SK-N-MC (cell line): ENCODE measurements at regions not wholly inside any gene's neighbourhood (a gene's known extent, or its start where the extent isn't known, plus 50 kb on each side); places are given as distances from the start of the nearest gene placed in this dataset.

ENCODE experiments used
- DNase-seq: peaks from one replicate; pipeline ENCODE4 v3.0.0-alpha.2; 2011; ENCODE audit warnings: low read depth, low spot score
- H3K27ac ChIP-seq: fragments of 200-600 bp; sonication (generic); 2 replicates; pipeline ENCODE4 v1.5.1; 2016; ENCODE audit warnings: mixed run types
- H3K36me3 ChIP-seq: fragments of 200-600 bp; sonication (generic); 2 replicates; pipeline ENCODE4 v1.6.1; 2017; ENCODE audit warnings: antibody characterized with exemption, low read length, mixed read lengths; ENCODE audit not compliant: insufficient read depth
- H3K4me3 ChIP-seq: fragments of 200-600 bp; sonication (generic); 2 replicates; pipeline ENCODE4 v1.5.1; 2016
- H3K9ac ChIP-seq: fragments of 200-600 bp; sonication (generic); 2 replicates; pipeline ENCODE4 v1.8.0; 2017; ENCODE audit warnings: mixed run types, mixed read lengths; ENCODE audit not compliant: insufficient read length
- H3K9me3 ChIP-seq: fragments of 200-600 bp; sonication (generic); 2 replicates; pipeline ENCODE4 v1.6.1; 2017; ENCODE audit warnings: low read depth, mild to moderate bottlenecking, antibody characterized with exemption, low read length, moderate library complexity, mixed read lengths
- EZH2 ChIP-seq: fragments of 200-600 bp; sonication (generic); IDR thresholded peaks from one replicate; pipeline ENCODE4 v1.6.1; 2017; ENCODE audit warnings: antibody characterized with exemption
- FOXP2 ChIP-seq: optimal IDR thresholded peaks from 2 replicates; pipeline ENCODE3; 2011; ENCODE audit warnings: mild to moderate bottlenecking, moderate library complexity; ENCODE audit not compliant: insufficient read depth; ENCODE audit errors: extremely low read length, control extremely low read depth
- POLR2AphosphoS5 ChIP-seq: IDR thresholded peaks from 2 replicates; pipeline ENCODE4 v1.6.1; 2012; ENCODE audit warnings: mild to moderate bottlenecking, low read depth, low read length, borderline replicate concordance

GRCh38 chr10:30770816-30771215, 141.3 kb upstream of the LYZL2 start:
- H3K27ac ChIP-seq, result no peak overlapping the region
- DNase-seq, result no peak
- H3K36me3 ChIP-seq, result no peaks in the 10 kb centered on the region
- no peak for TF ChIP-seq POLR2AphosphoS5
- TF ChIP-seq EZH2, result no peak
- no peak for TF ChIP-seq FOXP2
- H3K9me3 ChIP-seq, result no peaks in the 10 kb centered on the region
- no peak overlapping the region for H3K9ac ChIP-seq
- no peak overlapping the region for H3K4me3 ChIP-seq

- no peak overlapping the region for H3K27ac ChIP-seq
- no peaks in the 10 kb centered on the region for H3K9me3 ChIP-seq
- TF ChIP-seq POLR2AphosphoS5, result no peak
- no peak for TF ChIP-seq EZH2
- no peak for TF ChIP-seq FOXP2
- no peaks in the 10 kb centered on the region for H3K36me3 ChIP-seq
- DNase-seq, result no peak
- no peak overlapping the region for H3K9ac ChIP-seq
- H3K4me3 ChIP-seq, result no peak overlapping the region
Observed at GRCh38 chr10:30770229-30770628, 140.7 kb upstream of the LYZL2 start.

- no peak overlapping the region for H3K27ac ChIP-seq
- H3K36me3 ChIP-seq, result no peaks in the 10 kb centered on the region
- no peak overlapping the region for H3K4me3 ChIP-seq
- no peak for DNase-seq
- no peaks in the 10 kb centered on the region for H3K9me3 ChIP-seq
- TF ChIP-seq POLR2AphosphoS5 (no peak), FOXP2 (no peak), EZH2 (no peak)
- H3K9ac ChIP-seq, result no peak overlapping the region
Observed at GRCh38 chr10:30769361-30769760, 139.8 kb upstream of the LYZL2 start.

GRCh38 chr10:30765616-30766015, 136.1 kb upstream of the LYZL2 start:
- Histone ChIP-seq H3K27ac (no peak overlapping the region), H3K9ac (no peak overlapping the region), H3K9me3 (no peaks in the 10 kb centered on the region), H3K4me3 (no peak overlapping the region), H3K36me3 (no peaks in the 10 kb centered on the region)
- TF ChIP-seq EZH2 (no peak), POLR2AphosphoS5 (no peak), FOXP2 (no peak)
- no peak for DNase-seq

GRCh38 chr10:30765022-30765615, 135.6 kb upstream of the LYZL2 start:
- Histone ChIP-seq H3K4me3 (no peak overlapping the region), H3K36me3 (no peaks in the 10 kb centered on the region), H3K27ac (no peak overlapping the region), H3K9me3 (no peaks in the 10 kb centered on the region), H3K9ac (no peak overlapping the region)
- no peak for TF ChIP-seq FOXP2
- no peak for TF ChIP-seq EZH2
- TF ChIP-seq POLR2AphosphoS5, result no peak
- DNase-seq, result no peak

- no peaks in the 10 kb centered on the region for H3K9me3 ChIP-seq
- DNase-seq, result no peak
- H3K4me3 ChIP-seq, result no peak overlapping the region
- H3K36me3 ChIP-seq, result no peaks in the 10 kb centered on the region
- TF ChIP-seq EZH2, result no peak
- TF ChIP-seq POLR2AphosphoS5, result no peak
- no peak for TF ChIP-seq FOXP2
- H3K9ac ChIP-seq, result no peak overlapping the region
- H3K27ac ChIP-seq, result no peak overlapping the region
Observed at GRCh38 chr10:30763918-30764317, 134.4 kb upstream of the LYZL2 start.

GRCh38 chr10:30762620-30763019, 133.1 kb upstream of the LYZL2 start:
- DNase-seq, result no peak
- Histone ChIP-seq H3K9ac (no peak overlapping the region), H3K27ac (no peak overlapping the region), H3K4me3 (no peak overlapping the region), H3K36me3 (no peaks in the 10 kb centered on the region), H3K9me3 (no peaks in the 10 kb centered on the region)
- no peak for TF ChIP-seq POLR2AphosphoS5
- no peak for TF ChIP-seq FOXP2
- TF ChIP-seq EZH2, result no peak

GRCh38 chr10:30759423-30759822, 129.9 kb upstream of the LYZL2 start:
- Histone ChIP-seq H3K9ac (no peak overlapping the region), H3K27ac (no peak overlapping the region), H3K36me3 (no peaks in the 10 kb centered on the region), H3K9me3 (no peaks in the 10 kb centered on the region), H3K4me3 (no peak overlapping the region)
- DNase-seq, result no peak
- no peak for TF ChIP-seq FOXP2
- TF ChIP-seq EZH2, result no peak
- no peak for TF ChIP-seq POLR2AphosphoS5

GRCh38 chr10:30758338-30758737, 128.8 kb upstream of the LYZL2 start:
- H3K9me3 ChIP-seq, result no peaks in the 10 kb centered on the region
- DNase-seq, result no peak

More at GRCh38 chr10:30758338-30758737, 128.8 kb upstream of the LYZL2 start:
- TF ChIP-seq POLR2AphosphoS5, result no peak
- no peak for TF ChIP-seq EZH2
- TF ChIP-seq FOXP2, result no peak
- H3K9ac ChIP-seq, result no peak overlapping the region
- no peaks in the 10 kb centered on the region for H3K36me3 ChIP-seq
- no peak overlapping the region for H3K27ac ChIP-seq
- H3K4me3 ChIP-seq, result no peak overlapping the region
